PC-3 (cell line): ENCODE measurements at regions not wholly inside any gene's neighbourhood (a gene's known extent, or its start where the extent isn't known, plus 50 kb on each side); places are given as distances from the start of the nearest gene placed in this dataset.

ENCODE experiments used
- EZH2 ChIP-seq: fragments of 300-600 bp; sonication (generic); IDR thresholded peaks from one replicate; pipeline ENCODE4 v1.6.1; 2017; ENCODE audit warnings: antibody characterized with exemption, mild to moderate bottlenecking, low read length; ENCODE audit not compliant: unreplicated experiment
- EZH2phosphoT487 ChIP-seq: fragments of 300-600 bp; sonication (generic); IDR thresholded peaks from 2 replicates; pipeline ENCODE4 v1.6.1; 2018; ENCODE audit warnings: mild to moderate bottlenecking, antibody characterized with exemption, low read length, borderline replicate concordance
- TF ChIP-seq, protein P1 (sequence below): fragments of 300-600 bp; sonication (generic); conservative IDR thresholded peaks from 2 replicates; pipeline ENCODE4 v1.5.1; 2017; ENCODE audit warnings: antibody characterized with exemption, low read depth, mild to moderate bottlenecking, low read length

DNA sequence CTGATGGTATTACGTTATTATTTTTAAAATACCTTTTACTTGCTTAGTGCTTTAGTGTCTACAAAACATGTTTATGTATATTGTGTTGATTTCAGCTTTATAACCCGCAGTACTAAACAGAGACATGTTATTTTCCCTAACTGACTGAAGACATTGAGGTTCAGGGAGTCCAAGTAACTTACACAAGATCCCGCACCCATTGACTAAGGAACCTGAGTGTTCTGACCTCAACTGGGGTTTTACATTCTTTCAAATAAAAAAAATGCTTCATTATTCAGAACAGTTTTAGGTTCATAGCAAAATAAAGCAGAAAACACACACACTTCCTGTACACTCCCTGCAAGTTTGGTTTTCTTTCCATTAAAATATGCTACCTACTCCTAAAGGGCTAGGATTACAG, 60.4 kb upstream of the METAP2 start:
- TF ChIP-seq, protein P1, sequence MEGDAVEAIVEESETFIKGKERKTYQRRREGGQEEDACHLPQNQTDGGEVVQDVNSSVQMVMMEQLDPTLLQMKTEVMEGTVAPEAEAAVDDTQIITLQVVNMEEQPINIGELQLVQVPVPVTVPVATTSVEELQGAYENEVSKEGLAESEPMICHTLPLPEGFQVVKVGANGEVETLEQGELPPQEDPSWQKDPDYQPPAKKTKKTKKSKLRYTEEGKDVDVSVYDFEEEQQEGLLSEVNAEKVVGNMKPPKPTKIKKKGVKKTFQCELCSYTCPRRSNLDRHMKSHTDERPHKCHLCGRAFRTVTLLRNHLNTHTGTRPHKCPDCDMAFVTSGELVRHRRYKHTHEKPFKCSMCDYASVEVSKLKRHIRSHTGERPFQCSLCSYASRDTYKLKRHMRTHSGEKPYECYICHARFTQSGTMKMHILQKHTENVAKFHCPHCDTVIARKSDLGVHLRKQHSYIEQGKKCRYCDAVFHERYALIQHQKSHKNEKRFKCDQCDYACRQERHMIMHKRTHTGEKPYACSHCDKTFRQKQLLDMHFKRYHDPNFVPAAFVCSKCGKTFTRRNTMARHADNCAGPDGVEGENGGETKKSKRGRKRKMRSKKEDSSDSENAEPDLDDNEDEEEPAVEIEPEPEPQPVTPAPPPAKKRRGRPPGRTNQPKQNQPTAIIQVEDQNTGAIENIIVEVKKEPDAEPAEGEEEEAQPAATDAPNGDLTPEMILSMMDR, result no peak
- no peak for TF ChIP-seq EZH2
- TF ChIP-seq EZH2phosphoT487, result no peak
